ENCODE measurements at regions not wholly inside any gene's neighbourhood (a gene's known extent, or its start where the extent isn't known, plus 50 kb on each side); places are given as distances from the start of the nearest gene placed in this dataset.

DNA sequence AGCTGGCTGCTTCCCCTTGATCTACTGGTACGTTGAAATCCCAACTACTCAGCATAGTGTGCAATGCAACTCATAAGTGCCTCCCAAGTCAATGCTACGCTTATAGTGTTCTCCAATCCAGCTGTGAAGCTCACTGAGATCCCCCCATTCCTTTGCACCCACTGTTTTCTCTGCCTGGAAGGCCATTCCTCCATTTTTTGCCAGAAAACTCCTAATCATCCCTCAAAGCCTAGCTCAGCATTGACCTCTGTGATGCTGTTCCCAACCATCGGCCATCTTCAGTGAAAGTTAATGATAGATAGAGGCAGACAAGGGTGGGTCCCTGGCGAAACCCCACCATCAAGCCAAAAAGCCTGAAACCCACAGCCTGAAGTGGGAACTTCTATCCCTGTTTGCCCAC lies 211.0 kb downstream of the ENC1 start:
- DNase-seq (ENCODE audit: low read depth in 3 of 3, low spot score in 2 of 3): no peak

DNA sequence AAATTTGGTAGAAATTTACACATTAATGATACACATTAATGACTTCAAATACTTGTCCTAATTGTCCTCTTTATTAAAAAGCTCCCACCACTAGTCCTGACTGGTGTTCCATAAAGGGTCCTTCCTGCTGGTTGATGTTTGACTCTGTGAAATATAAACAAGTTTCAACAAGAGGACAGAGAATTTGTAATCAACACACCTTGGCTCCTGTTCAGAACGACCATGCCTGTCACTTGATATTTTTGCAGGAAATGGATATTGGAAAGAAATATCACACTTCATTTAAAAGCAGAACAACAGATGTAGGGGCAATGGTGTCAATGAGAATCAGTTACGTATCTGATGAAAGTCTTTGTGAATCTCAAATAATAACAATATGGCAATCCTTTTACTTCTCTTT lies 211.7 kb downstream of the ENC1 start:
- no peak for DNase-seq (ENCODE audit: low read depth in 3 of 3, low spot score in 2 of 3)

DNA sequence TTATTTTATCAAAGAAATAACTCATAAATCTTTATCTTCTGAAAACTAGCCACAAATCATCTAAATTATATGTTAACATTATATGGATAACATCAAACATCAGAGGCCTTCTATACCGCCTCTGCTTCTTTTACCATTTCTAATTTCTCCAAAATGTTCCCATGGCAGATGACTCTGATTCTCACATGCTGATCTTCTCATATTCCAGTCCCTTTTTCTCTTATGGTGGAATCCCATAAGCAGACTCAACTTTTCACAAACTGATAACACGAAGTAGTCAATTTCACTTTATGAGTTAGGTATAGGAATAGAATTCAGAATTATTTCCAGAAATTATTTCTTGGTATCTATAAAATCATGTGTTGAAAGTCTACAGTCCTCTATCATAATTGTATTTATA lies 212.3 kb downstream of the ENC1 start:
- no peak for DNase-seq (ENCODE audit: low read depth in 3 of 3, low spot score in 2 of 3)

DNA sequence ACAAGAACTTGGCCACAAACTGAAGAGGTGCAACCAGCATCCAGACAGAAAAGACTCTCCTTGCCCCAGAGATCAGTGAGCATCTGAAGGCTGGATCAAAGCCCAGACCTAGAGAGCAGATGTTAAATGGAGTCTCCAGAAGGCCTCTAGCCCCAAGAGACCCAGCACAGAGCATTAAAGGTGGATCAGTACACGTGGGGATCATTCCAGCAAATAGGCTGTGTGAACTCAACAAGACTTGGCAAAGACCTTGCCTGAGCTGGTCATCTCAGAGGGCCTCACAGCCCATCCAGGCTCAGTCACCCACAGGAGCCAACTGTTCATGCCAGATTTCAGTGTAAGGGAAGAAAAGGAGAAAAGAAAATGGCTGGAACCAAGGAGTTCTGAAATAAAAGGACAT lies 214.0 kb downstream of the ENC1 start:
- DNase-seq (ENCODE audit: low read depth in 3 of 3, low spot score in 2 of 3): no peak

DNA sequence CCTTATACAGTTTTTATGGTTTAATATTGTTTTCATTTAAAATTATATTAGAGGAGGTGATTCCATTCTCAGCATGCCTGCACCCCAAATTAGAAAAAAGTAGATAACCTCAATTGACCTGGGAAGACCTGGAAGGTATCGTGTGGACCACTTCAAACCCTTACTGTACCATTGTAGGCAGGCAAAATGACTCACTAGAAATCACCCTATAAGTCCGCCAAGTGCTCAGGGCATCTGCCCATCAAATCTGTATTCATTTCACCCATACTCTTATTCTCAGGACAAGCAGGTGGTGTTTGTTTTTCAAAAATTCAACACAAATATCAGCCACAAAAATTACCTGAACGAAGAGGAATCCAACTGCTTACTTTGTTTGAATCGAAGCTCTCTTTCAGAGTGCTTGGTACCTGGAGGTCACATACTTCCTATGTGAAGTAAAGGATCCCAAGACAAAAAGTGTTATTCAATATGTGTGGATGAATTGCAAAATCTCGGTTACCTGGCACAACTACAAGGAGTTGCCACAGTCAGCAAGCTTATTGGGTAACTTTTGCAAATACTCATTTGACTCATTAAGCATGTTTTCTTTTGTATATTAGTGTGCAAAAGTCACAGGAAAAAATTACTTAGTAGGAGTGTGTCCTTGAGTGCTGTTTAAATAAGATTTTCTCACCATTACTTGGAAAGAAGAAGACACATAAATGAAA lies 216.2 kb downstream of the ENC1 start:
- no peak for DNase-seq (ENCODE audit: low read depth in 3 of 3, low spot score in 2 of 3)

DNA sequence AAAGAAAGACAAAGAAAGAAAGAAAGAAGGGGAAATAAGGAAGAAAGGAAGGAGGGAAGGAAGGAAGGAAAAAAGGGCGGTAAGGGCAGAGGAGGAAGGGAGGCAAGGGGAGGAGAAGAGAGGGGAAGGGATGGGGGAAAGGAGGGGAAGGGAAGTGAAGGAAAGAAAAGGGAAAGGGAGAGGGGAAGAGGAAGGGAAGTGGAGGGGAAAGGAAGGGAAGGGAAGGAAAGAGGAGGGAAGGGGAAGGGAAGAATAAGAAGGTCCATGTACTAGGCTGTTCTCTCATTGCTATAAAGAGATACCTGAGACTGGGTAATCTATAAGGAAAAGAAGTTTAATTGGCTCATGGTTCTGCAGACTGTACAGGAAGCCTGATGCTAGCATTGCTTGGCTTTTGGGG lies 217.1 kb downstream of the ENC1 start:
- DNase-seq (ENCODE audit: low read depth in 3 of 3, low spot score in 2 of 3): no peak

DNA sequence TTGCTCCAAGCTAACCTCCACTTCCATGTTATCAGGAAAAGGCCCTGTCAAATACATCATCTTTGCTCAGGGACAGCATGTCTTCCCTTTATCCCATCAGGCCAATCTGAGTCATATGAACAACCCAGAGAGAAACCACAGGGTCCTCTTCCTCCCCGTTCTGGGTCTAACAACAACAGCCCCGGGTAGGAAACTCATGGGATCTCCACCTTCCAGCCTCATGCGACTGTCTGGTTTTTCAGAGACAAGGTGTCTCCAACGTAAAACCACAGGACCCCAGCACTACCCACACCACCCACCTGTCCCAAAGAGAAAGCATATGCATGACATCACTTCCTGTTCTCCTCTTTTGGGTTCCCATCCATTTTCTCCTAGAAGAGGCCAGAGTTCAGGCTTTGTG lies 217.9 kb downstream of the ENC1 start:
- DNase-seq (ENCODE audit: low read depth in 3 of 3, low spot score in 2 of 3): no peak

DNA sequence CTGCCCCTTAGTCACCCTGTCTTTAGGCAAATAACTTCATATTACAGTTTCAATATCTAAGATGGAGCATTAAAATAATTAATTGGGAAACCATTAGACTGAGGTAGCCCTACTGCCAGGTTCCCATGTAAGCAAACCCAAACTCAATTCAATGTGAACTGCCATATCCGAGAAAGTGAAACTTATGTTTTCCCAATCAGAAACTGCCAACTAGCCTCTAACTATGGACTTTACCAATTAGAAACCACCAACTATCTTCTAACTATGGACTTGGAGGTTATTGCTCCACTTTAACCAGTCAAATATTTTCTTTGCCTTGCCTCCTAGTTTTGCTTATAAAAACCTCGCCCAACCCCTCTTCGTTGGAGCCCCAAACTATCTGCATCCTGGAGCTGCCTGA lies 218.5 kb downstream of the ENC1 start:
- no peak for DNase-seq (ENCODE audit: low read depth in 3 of 3, low spot score in 2 of 3)

DNA sequence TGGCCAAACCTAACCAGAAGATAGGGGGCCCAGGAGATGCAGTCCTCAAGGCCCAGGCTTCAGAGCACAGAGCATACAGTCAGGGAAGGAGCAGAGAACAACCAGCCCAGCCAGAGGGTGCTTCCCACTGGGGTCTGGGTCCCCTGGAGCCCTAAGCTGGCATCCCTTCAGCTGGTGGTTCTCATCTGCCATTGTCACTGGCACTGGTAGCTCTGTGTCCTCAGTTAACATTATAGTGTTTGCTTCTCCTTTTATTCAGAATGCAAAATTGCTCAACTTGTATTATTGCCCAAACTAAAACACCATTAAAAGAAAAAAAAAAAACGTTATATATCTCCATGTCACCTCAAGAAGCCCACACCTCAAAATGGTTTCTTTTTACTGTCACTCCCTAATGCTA lies 219.2 kb downstream of the ENC1 start:
- DNase-seq (ENCODE audit: low read depth in 3 of 3, low spot score in 2 of 3): no peak

DNA sequence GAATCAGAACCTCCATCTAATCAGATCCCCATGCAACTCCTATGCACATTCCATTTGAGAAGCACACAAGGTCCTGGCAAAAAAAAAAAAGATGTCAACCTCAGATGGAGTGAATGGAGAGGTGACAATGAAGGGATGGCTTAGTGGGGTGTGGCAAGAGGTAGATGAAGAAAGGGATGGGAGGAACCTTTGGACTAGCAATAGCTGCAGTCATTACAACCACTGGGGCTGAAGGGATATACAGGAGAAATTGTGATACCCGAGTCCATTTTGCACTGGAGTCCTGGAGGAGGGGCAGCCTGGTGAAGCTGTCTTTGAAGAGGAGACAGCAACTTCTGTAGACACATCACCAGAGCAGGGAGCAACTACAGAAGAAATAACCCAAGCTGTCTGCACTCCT lies 219.6 kb downstream of the ENC1 start:
- DNase-seq (ENCODE audit: low read depth in 3 of 3, low spot score in 2 of 3): no peak

DNA sequence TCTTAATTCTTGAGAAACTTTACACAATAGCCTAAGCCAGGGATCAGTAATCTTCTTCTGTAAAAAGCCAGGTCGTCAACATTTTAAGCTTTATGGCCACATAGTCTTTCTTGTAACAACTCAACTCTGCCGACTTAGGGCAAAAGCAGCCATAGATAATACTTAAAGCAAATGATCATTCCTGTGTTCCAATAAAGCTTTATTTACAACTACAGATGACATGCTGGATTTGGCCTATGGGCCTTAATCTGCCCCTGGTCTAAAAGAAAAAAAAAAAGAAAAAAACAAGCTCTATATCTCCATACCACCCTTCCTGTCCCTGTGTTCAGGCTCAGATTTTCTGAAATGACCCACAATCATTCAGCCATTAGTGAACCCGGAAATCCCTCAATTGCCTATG lies 220.3 kb downstream of the ENC1 start:
- no peak for DNase-seq (ENCODE audit: low read depth in 3 of 3, low spot score in 2 of 3)

DNA sequence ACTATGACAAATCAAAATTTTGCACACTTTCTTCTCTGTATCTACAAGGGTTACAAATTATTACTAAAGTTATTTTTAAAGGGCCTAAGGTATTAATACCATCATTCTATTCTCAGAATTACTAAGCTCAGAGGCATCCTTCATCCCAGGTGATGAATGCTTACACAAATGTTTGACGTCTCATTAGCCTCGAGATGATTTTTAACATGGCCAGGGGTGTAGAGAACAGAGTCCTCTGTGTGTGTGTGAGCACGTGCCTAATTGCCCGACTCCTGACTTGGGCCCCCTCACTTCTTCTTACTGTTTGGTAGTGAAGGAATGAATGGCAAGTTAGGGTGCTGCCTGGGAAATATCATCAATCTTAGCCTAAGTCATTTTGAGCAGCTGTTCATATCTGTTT lies 221.1 kb downstream of the ENC1 start:
- DNase-seq (ENCODE audit: low read depth in 3 of 3, low spot score in 2 of 3): no peak

DNA sequence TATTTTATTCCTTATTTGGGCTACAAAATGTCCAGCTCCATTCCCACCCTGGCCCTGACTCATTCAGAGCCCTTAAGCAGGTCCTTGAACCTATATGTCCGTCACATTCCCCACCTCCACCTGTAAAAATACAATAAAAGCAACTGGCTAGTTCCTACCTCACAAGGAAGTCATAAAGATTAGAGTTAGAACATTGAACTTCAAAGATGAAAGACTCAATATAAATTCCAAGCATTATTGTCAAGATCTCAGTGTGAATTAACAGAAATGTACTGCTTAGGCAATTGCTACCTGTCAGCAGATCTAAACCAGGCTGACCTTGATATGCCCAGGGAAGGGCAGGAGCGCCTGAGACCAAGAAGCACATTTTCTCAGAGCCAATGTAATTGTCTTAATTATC lies 221.8 kb downstream of the ENC1 start:
- DNase-seq (ENCODE audit: low read depth in 3 of 3, low spot score in 2 of 3): no peak

DNA sequence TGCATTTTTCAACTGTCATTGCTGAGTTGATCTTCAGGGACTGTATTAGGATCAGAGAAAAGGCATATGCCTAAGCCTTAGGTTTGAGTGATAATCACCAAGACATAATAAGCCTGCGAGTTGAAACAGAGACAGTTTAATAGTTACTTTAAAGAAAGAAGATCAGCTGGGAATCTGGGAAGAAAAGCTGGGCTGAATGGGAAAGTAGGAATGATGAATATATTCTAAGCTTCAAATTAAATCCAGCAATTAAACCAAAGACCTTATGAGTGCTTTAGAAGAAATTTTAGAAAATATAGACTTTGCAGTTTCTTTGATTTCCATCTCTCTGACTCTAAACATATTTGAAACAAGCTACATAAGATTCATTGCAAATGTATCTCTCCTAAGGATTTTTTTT lies 222.3 kb downstream of the ENC1 start:
- DNase-seq (ENCODE audit: low read depth in 3 of 3, low spot score in 2 of 3): no peak

DNA sequence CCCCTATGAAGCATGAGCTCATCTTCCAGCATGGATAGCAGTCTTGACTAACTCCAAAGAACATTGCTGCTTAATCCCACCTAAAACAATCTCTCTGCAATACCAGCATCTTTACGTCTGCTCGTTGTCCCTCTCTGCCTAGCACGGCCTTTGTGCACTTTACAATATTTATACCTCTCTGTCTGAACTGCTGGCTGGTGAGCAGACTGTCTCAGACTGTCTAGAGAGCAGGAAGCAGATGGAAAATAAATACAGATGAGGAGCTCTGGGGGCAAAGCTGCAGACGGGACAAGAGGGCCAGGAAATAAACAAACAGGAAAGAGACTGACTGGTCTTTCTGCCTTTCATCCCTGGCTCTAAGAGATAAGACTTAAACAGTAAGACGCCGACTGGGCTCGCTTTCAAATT lies 224.8 kb downstream of the ENC1 start:
- DNase-seq (ENCODE audit: low read depth in 3 of 3, low spot score in 2 of 3): no peak

DNA sequence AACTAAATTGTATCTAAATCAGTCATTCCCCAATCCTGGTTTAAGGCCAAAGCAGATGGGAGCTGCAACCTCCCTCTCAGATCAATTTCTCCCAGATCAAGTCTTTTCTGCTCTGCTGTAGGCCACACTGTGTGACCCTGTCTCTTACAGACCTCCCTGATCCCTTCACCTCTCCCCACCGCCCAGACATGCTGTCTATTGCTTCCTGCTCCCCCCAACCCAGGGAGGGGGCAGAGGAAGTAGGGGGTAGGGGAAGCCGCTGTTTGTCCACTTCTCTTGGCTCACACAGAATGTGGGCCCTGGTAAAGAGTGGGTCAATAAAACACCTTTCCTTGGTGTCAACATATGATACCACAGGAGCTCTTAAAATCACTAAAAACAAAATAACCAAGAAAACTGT lies 226.3 kb downstream of the ENC1 start:
- DNase-seq (ENCODE audit: low read depth in 3 of 3, low spot score in 2 of 3): no peak

DNA sequence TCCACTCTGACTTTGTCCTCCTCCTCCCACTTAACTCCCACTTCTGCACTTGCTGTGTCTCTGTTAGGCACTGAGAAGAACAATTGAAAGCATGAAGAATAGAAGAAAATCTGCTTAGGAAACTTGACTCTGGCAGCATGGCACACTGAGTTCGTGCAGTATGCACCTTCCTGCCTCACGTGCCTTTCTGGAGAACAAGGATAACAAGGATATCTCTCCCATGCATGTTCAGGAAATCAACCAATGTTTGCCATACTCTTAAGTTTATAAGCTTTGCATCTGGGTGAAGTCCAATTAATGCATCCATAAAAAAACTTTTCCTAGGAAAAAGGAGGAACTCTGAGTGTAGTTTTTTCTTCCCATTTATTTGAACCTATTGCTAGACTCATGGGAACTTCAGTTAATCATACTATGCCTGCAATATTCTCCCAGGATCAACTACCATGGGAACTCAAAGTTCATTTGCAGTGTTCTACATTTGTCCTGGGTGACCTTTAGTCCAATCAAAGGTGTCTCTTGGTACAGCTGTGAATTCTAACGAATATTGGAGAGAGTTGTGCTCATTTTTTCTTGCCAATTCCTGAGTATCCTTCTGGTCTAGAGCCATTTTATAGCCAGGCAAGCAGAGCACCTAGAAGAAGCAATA lies 227.0 kb downstream of the ENC1 start:
- no peak for DNase-seq (ENCODE audit: low read depth in 3 of 3, low spot score in 2 of 3)

DNA sequence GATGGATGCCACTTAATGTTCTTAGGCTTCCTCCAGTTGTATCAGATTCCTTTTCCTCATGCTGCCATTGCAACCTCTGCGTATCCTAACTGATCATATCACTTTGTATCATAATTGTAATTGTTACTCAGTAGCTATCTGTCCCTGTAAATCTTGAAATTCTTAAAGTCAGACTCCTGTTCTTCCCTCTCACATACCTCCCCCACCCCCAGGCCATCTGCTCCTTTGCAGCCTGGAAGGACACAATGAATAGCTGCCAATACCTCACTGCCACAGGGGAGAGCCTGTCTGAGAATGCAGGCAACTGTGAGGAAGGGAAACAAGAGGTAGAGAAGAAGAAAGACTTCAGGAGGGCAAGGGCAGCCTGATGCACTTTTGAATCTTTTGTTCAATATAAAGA lies 228.5 kb downstream of the ENC1 start:
- DNase-seq (ENCODE audit: low read depth in 3 of 3, low spot score in 2 of 3): no peak

DNA sequence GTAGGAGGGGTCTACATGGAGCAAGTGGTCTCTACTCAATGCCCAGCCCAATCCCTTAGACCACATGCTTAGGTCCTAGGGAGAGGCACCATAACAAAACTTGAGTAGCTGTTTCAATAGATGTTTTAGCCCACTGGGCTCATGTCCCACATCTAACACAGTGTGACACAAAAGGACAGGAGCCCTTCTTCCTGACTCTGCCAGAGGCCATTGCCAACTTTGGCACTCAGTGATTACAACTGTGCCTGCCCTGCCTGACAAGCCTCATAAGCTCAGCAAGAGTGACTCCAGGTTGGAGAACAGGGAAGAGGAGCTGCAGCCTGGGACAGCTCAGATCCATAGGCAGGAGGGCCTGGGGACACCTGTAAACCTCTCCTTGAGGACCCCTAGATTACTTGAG lies 230.8 kb downstream of the ENC1 start:
- no peak for DNase-seq (ENCODE audit: low read depth in 3 of 3, low spot score in 2 of 3)

DNA sequence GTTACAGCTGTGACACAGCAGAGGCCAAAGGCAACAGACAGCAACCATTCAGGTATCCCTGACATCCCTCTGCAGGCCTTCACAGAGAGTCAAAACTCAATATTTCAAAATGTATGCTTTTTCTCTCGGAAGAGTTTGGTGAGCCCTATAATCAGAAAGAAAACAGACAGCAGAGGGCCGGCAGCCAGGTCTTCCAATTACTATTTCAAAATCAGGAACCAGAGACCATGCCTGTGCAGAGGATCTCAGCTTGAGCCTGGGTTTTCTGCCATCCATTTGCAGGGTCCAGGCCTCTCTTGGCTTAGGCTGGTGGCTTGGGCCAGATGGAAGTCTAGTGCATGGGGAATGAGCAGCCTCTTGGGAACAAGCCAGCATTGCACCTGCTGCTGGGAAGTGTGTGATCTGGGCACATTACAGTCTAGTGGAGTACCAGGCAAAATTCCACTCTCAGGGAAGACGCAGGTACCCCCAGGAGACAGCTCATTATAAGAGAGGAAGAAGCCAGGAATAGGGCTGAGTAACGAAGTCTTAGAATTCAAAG lies 231.3 kb downstream of the ENC1 start:
- no peak for DNase-seq (ENCODE audit: low read depth in 3 of 3, low spot score in 2 of 3)

DNA sequence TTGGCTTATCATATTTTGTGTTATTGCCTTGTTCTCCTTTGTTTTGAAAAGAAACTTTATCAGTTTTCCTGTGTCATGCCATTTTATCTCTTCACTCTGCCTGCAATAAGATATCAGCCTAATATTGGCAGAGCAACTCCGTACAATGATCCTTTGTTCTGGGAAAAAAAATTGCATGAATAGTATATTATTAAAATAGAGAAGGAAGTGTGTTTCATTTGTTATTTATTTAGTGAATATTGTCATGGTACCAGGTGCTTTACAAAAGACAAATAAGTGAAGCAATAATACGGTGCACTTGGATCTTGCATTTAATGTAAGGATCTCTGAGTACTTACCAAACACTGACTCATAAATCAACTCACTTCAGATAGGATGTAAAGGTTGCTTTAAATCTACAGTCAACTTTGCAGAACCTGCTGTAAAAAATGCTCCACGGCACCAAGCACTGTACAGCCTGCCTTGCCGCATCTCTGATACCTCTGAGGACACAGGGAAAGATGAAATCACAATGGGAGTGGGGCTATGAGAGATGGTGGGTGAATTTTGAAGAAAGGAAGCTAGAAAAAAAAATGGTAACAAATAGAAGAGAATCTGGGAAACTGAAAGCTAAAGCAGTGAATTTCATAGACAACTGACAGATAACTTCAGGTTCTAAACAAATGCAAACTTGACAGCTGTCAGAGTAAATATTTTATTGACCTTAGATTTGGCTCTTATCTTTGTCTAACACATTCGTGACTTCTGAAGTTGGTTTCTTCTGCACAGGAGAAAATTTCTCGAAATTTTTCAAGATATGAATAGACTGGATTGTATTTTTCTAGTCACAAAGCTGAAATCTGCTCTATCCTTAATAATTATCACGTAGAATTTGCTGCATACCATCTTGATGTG lies 232.1 kb downstream of the ENC1 start:
- DNase-seq (ENCODE audit: low read depth in 3 of 3, low spot score in 2 of 3): no peak

DNA sequence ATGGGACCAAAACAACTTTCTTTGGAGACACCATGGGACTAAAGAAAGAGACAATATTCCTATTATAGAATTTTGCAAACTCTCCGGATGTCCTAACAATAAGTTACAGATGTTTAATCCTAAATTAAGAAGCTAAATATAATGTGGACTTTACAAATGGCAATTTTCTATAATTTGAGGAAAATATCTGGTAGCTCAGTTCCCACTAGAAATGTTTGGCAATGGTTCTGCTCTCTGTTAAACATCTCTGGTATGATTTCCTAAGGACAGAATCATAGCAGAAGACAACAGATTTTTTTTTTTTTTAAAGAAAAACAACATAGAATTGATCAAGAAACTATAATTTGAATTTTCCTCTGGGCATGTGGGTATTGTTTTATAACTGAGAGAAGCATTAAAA lies 232.8 kb downstream of the ENC1 start:
- no peak for DNase-seq (ENCODE audit: low read depth in 3 of 3, low spot score in 2 of 3)

Data from right renal cortex interstitium (tissue), 3 donors.